SK-MEL-5 (cell line): ENCODE measurements at regions not wholly inside any gene's neighbourhood (a gene's known extent, or its start where the extent isn't known, plus 50 kb on each side); places are given as distances from the start of the nearest gene placed in this dataset.

ENCODE experiments used
- DNase-seq: peaks from one replicate; pipeline ENCODE4 v3.0.0-alpha.2; 2016; ENCODE audit warnings: low read depth, low spot score
- in situ Hi-C: cut with HindIII; loops from 2 replicates; pipeline ENCODE4 v1.10.0; 2016; ENCODE audit warnings: low sequenced_read_pairs, high pct_unique_total_duplicates, low pct_unique_long_range_greater_than_20kb
- small RNA-seq, 2 experiments: library from RNA; depleted of rRNA; stranded (forward); fragments of <200 nt; gene quantifications; one replicate each; pipeline ENCODE3, GENCODE V24; 2014

- in situ Hi-C loops: no loop called here
- DNase-seq: no peak
Observed at GRCh38 chr6:139438775-139439174, 64.3 kb upstream of the CITED2 start.

DNA sequence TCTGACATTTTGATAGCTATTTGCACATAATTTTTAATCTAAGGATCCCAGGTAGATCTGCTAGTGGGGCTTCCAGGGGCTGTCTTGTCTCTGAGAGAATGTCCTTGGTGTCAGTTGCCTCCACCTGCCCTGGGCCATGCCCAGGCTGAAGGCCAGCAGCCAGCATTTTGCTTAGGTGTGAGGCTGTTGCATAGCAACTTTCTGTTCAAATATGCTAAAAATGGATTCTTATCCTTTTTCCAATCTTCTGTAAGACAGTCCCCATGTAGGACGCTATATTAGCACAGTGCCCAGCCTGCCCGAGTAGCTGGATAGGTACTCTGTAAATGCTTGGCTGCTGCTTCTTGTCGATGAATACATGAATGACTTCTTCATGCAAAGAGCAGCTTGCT is 62.5 kb upstream of the CITED2 start:
- in situ Hi-C loops: no loop called here
- DNase-seq: no peak

- in situ Hi-C loops: no loop called here
- DNase-seq: peak; percentile 19
Observed at GRCh38 chr6:139436200-139436956, 61.9 kb upstream of the CITED2 start.

GRCh38 chr6:139433631-139434419 is 59.4 kb upstream of the CITED2 start:
- in situ Hi-C loops: no loop called here
- no peak for DNase-seq

GRCh38 chr6:139431602-139431956 is 57.1 kb upstream of the CITED2 start:
- no peak for DNase-seq
- in situ Hi-C loops: no loop called here

GRCh38 chr6:139430899-139431601 is 56.6 kb upstream of the CITED2 start:
- no peak for DNase-seq
- in situ Hi-C loops: no loop called here

DNA sequence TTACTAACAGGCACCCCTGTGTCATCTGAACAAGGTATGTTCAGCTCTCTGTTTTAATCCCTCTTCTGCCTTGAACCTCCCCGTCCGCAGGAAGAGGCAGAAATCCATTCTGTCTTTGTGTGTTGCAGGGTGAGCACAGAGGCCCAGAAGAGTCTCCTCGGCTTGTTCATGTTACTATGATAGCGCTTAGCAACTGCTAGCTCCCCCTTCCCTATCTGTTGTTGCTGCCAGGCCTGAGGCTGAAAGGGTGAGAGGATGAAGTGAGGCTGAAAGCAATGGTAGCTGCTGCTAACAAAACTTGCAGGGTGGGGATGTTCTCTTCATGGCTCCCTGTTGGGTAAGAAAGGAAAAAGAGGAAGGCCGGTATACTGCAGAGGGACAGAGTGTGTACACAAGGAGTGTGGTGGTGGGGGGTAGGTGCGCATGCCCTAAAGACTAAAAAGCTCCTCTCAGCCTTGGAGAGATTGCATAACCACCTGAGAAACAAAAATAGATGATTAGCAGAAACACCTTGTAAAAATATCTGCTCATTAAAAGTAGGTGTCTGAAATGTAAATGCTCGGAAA is 55.2 kb upstream of the CITED2 start:
- in situ Hi-C loops: no loop called here
- no peak for DNase-seq

DNA sequence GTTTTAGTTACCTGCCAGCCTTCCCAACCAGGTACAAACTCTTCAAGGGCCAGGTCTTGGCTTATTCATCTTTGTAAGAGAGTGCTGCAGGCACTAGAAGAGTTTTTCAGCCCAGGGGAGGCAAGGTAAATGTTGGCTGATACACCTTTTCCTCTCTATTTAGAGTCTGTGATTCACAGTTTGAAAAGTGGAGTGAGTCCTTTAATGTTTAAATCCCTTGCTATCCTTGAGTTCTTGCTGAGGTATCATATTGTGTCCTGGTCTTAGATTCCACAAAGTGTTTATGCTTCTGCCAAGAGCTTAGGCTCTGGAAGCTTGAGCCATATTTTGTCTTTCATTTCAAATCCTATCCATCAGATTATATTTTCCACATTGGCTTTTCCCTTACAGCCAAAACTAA is 52.8 kb upstream of the CITED2 start:
- no peak for DNase-seq
- in situ Hi-C loops: no loop called here

- in situ Hi-C loops: no loop called here
- DNase-seq: no peak
Observed at GRCh38 chr6:139426795-139427194, 52.3 kb upstream of the CITED2 start.

GRCh38 chr6:139425780-139426179 is 51.3 kb upstream of the CITED2 start:
- no peak for DNase-seq

DNA sequence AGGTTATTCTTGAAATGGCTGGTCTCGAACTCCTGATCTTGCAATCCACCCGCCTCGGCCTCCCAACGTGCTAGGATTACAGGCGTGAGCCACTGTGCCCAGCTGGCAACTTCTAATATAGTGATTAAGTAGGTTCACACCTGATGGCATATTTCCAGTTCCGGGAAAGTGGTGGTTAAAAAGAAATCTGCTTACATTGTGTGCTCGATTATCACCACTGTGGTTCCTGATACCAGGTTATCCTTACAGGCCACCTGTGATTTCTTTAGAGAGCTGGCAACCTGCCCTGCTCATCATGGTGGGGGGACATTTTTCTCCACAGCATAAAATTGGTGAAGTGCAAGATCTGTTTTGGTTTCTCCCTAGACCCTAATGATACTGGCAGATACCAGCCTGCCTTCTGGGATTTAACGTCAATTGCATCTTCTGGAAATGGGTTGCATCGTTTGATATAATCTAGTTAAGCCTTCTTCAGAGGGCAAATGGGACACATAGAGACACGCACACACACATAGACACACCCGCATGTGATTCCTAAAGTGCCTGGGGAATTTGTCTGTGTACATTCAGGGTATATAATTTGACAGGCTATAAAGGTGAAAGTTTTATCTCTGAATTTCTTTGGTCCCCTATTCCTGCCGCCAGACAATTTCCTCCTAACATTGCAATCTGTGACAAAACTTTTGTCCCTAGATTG is 49.7 kb upstream of the CITED2 start:
- no peak for DNase-seq
- in situ Hi-C loops: no loop called here

More at GRCh38 chr6:139425780-139426179, 51.3 kb upstream of the CITED2 start:
- in situ Hi-C loops: no loop called here

Small RNAs in the stretch of these regions (small RNA-seq; reads per million reads assigned to genes)
- gene AL357080.1 (0 reads per million in 2 experiments), gene MIR3668 (0 reads per million in 2 experiments), gene MIR4465 (0 reads per million in 2 experiments), gene RN7SKP106 (0 reads per million in 2 experiments), gene RNA5SP220 (0 to 0.10 reads per million in 2 experiments)
